Stimulated activated CD4-positive, alpha-beta T cell treated with anti-CD3 and anti-CD28 coated beads, TNF-alpha, amount 100 ng/mL, for 24 hours (primary cell): ENCODE measurements at regions not wholly inside any gene's neighbourhood (a gene's known extent, or its start where the extent isn't known, plus 50 kb on each side); places are given as distances from the start of the nearest gene placed in this dataset.
"Not testable (repeated sequence)": the region's sequence is repeated elsewhere in the genome, so short reads cannot be mapped to it uniquely, and the experiment has no call there.

Experiments used
- DNase-seq, 3 experiments: peaks; one replicate each; pipeline ENCODE4 v3.0.0-alpha.2; 2020; ENCODE audit warnings: low read depth in 3 of 3

DNA sequence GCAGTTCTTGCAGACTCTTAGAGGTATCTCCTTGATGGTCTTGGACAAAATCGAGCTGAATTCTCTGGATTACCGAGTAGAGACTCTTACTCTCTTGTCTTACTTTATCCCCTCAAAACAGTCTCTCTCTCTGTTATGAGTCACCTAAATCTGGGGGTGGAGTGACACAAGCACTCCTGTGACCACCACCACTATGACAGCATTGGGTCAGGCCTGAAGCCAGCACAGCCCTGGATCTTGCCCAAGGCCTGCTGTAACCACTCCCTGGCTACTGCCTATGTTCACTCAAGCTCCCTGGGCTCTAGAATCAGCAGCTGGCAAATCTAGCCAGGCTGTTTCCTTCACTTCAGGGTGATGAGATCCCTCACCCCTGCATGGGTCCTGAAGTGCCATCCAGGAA, 662.5 kb downstream of the LUZP2 start:
- DNase-seq, result no peak

- no peak for DNase-seq
Observed at GRCh38 chr11:25163421-25163820, 666.6 kb downstream of the LUZP2 start.

GRCh38 chr11:25180187-25180586, 683.3 kb downstream of the LUZP2 start:
- DNase-seq, result no peak

DNA sequence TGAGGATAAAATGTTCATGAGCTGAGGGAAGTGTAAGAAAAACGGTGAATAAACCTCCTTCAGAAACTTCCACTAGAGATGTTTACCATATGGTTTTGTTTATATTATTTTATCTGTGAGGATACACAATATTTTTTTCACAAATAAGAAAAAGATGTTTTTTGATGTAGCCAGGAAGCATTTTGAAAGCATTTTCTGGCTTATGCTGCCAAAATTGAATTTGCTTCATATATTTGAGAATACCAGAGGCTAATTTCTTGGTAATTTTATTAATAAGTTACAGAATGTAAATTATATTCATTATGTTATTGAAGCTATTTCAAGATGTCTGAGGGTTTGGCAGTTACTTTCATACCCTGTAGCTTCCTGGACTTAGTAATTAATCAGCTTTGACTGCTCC, 686.6 kb downstream of the LUZP2 start:
- no peak for DNase-seq

DNA sequence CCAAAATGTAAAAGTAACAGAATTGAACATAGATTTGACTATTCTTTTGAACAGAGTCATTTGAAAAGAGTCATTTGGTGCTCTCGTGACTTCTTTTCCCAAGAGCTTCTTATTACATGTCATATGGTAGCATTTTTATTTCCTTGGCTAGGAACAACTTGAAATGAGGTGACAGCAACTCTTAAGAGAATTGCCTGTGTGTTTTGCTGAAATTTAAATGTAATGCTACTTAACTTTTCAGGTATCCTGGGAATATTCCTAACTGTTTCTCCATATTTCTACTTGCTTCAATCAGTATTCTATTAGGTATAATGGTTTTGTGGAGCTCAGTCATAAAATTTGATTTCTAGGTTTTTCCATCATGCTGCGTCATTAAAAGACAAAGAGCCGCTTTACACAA, 700.7 kb downstream of the LUZP2 start:
- no peak for DNase-seq

GRCh38 chr11:25198704-25199103, 701.9 kb downstream of the LUZP2 start:
- no peak for DNase-seq

DNA sequence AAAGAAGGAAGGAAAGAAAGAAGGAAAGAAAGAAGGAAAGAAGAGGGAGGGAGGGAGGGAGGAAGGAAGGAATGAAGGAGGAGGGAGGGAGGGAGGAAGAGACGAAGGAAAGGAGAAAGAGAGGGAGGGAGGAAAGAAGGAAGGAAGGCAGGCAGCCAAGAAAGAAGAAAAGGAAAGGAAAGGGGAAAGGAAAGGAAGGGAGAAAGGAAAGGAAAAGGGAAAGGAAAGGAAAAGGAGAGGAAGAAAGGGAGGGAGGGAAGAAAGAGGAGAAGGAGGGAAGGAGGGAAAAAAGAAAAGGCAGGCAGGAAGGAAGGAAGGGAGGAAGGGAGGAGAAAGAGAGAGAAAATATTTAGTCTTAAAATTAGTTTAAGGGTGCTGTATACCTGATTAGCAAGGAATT, 704.1 kb downstream of the LUZP2 start:
- no peak for DNase-seq

- DNase-seq, result no peak
Observed at GRCh38 chr11:25206762-25207161, 709.9 kb downstream of the LUZP2 start.

DNA sequence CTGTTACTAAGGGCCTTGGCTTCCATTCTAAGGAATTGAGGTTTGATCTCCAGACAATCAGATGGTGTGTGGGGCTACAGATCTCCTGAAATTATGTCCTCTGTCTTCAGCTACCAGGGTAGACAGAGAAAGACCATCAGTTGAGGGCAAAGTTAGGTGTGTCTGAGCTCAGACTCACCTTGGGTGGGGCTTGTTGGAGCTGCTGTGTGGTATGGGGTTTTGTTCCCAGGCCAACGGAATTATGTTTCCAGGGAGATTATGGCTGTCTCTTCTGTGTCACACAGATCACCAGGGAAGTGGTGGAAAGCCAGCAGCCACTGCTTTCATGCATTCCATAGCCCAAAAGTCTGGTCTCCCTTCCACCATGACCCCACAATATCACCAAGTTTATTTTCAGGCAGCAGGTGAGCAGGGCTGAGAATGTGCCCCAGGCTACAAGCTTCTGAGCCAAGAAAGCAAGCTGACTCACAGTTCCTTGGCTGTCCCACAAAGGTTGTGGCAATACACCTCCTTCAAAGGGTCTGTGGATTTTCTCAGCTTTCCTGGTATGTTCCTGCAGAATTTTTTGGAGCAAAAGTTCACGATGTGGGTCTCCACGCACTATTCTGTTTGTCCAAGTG, 714.9 kb downstream of the LUZP2 start:
- DNase-seq, result no peak

GRCh38 chr11:25214535-25215176, 717.8 kb downstream of the LUZP2 start:
- DNase-seq, result no peak

DNA sequence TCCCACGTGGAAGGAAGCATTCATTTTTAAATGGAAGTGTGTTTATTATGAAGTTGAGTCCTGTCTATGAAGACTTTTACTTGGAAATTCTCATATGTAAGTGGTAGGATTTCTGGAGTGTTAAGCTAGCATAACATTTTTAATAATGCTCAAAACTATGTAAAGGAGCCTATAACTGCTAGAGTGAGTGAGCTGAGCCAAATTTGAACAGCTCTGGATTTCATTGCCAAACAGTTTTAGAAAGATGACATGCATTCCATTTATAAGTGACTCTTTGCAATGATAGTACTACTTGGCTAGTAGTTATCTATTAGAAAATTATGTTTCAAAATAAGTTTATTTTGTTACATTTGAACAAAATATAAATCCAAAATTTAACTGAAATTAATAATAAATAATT, 721.2 kb downstream of the LUZP2 start:
- DNase-seq, result no peak

DNA sequence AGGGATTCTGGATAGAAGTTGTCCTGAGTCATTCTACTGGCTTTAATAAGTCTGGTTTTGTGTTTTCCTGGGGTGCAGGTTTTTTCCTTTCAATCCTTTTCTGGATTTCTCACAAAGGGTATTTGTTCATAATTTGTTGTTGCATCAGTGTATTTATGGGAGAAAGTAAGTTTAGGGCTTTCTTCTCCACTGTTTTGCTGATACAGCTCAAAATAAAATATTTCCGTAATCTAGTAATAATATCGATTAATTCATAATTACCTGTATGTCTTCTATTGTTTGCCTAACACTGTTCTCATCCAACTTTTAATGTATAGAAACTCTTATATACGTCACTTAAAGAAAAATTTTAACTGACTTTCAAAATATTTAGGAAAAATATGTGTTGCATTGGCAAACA, 728.2 kb downstream of the LUZP2 start:
- no peak for DNase-seq

DNA sequence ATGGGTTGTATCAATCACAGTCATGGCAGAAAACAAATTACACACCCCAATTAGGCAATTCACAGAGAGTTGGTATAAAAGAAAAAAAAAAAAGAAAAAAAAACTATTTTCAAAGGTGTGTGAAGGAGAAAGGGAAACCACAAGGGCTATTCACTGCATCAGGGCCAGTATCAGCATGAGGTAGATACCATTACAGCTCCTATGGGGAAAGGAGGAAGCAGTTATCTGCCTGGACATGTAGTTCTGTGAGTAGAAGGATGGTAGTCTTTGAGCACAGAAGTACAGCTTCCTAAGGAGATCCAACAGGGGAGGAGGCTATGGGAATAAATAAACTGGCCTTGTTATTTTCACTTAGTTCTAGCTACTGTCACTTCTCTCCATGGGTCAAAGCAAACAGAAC, 746.1 kb downstream of the LUZP2 start:
- DNase-seq, result no peak

DNA sequence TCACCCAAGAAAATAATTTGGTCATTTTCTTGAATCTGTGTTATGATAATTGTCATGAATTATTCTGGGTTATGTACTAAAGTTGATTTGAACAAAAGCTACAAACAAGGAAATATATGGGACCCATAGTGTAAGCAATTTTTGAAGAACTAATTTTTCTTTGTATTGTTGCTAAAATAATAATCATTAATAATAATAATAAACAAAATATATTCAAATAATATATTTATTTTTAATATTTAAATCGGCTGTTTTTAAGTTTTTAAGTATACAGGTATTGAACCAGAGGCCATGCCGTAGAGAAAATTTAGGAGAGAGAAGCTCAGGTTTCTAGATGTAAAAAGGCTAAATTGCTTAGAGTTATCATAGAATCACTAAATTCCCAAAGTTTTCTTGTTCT, 747.3 kb downstream of the LUZP2 start:
- DNase-seq, result no peak

DNA sequence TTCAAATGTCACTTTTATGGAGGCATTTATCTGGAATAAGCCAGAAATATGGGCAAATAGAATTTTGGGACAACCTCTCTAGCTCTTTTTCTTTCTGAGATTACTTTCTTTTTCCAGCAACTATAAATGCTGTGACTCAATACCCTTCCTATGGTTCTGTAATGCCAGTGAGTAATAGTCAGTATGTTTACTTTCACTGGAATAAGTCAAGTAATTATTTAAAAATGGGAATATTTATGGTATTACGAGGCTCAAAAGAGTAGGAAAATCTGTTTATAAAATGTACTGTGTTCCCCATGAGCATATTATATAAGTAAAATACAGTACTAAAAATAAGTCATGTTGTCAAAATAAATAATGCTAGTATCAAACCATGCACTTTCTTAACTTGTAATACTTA, 750.5 kb downstream of the LUZP2 start:
- DNase-seq, result no peak

- DNase-seq, result no peak
Observed at GRCh38 chr11:25252854-25253253, 756.0 kb downstream of the LUZP2 start.

DNA sequence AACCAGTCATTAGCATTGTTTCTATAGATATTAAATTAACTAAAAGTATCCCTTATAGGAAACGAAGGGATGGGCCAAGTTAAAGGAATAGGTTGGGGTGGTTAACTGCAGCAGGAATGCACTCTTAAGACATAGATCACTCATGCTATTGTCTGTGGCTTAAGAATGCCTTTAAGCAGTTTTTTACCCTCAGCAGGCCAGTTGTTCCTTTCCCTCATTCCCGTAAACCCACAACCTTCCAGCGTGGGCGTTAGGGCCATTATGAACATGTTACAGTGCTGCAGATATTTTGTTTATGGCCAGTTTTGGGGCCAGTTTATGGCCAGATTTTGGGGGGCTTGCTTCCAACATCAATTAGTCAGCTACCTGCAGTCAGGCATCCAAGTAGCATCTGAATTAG, 767.0 kb downstream of the LUZP2 start:
- DNase-seq, result not testable (repeated sequence)

DNA sequence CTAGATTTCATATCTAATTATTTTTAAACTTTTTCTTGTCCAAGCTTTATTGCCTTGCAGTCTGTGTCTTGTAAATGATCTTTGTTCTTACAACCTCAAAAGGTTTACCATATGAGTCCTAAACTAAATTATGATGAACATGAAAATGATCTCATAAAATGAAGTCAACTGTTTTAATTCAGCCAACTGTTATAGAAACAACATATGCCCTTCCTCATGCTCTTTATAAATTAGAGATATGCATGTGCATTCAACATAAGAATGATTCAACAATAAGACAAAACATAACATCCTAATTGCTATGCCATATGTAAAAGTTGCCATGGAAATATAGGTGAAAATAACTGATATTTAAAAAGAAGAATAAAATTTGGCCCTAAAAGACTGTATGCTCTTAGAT, 774.4 kb downstream of the LUZP2 start:
- no peak for DNase-seq

- no peak for DNase-seq
Observed at GRCh38 chr11:25272214-25272613, 775.4 kb downstream of the LUZP2 start.

GRCh38 chr11:25280821-25281220, 784.0 kb downstream of the LUZP2 start:
- not testable (repeated sequence) for DNase-seq

- DNase-seq, result no peak
Observed at GRCh38 chr11:25293166-25293565, 796.3 kb downstream of the LUZP2 start.

GRCh38 chr11:25298450-25298849, 801.6 kb downstream of the LUZP2 start:
- DNase-seq, result no peak

DNA sequence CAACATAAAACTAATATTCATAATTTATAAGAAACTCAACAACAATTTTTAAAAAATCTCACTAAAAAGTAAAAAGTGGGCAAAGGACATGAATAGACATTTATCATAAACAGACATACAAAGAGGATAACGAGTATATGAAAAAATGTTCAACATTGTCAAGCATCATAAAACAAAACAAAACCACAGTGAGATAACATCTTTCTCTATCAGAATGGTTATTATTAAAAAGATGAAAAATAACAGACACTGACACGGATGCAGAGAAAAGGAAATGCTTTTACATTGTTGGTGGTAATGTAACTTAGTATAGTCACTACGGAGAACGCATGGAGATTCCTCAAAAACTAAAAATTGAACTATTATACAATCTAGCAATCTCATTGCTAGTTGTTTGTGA, 813.0 kb downstream of the LUZP2 start:
- DNase-seq, result no peak

- DNase-seq, result no peak
Observed at GRCh38 chr11:25317216-25317615, 820.4 kb downstream of the LUZP2 start.
